Thoracic aorta (tissue), 2 donors: ENCODE measurements at regions not wholly inside any gene's neighbourhood (a gene's known extent, or its start where the extent isn't known, plus 50 kb on each side); places are given as distances from the start of the nearest gene placed in this dataset.
A peak's percentile ranks its signal among the peaks of the same experiment; 100 is the strongest.
"Not testable (repeated sequence)": the region's sequence is repeated elsewhere in the genome, so short reads cannot be mapped to it uniquely, and the experiment has no call there.

ENCODE experiments used
- ATAC-seq: fragments of 150-250 bp; one replicate; pipeline ENCODE4 v1.8.0; 2017; ENCODE audit warnings: low read depth; ENCODE audit not compliant: insufficient number of reproducible peaks, low FRiP score
- DNase-seq: peaks from one replicate; pipeline ENCODE4 v3.0.0-alpha.2; 2020; ENCODE audit warnings: low spot score
- H3K27ac ChIP-seq, 2 donors: fragments of 200-600 bp; sonication (generic); 1 replicate in 1 of 2; 2 replicates in 1 of 2; pipeline ENCODE4 v1.5.1; 2016; ENCODE audit warnings: mild to moderate bottlenecking in 2 of 2, moderate library complexity in 2 of 2
- H3K27me3 ChIP-seq: fragments of 200-600 bp; sonication (generic); replicated peaks from 2 replicates; pipeline ENCODE4 v1.6.0; 2016; ENCODE audit warnings: mild to moderate bottlenecking; ENCODE audit not compliant: insufficient read depth
- H3K36me3 ChIP-seq: fragments of 200-600 bp; sonication (generic); one replicate; pipeline ENCODE4 v1.5.1; 2016
- H3K4me1 ChIP-seq, 2 donors: fragments of 200-600 bp; sonication (generic); 1 replicate in 1 of 2; 2 replicates in 1 of 2; pipeline versions ENCODE4 v1.5.1 to v1.6.0; 2016; ENCODE audit warnings: low read depth in 2 of 2, mild to moderate bottlenecking in 1 of 2; ENCODE audit not compliant: control insufficient read depth in 1 of 2
- H3K4me3 ChIP-seq: fragments of 200-600 bp; sonication (generic); 2 replicates; pipeline ENCODE4 v1.5.1; 2016; ENCODE audit warnings: mild to moderate bottlenecking
- H3K9me3 ChIP-seq: fragments of 200-600 bp; sonication (generic); 2 replicates; pipeline ENCODE4 v1.5.1; 2016
- TF ChIP-seq, protein P1 (sequence below): fragments of 200-600 bp; sonication (generic); IDR thresholded peaks from one replicate; pipeline ENCODE4 v1.5.1; 2019; ENCODE audit warnings: antibody characterized with exemption

DNA sequence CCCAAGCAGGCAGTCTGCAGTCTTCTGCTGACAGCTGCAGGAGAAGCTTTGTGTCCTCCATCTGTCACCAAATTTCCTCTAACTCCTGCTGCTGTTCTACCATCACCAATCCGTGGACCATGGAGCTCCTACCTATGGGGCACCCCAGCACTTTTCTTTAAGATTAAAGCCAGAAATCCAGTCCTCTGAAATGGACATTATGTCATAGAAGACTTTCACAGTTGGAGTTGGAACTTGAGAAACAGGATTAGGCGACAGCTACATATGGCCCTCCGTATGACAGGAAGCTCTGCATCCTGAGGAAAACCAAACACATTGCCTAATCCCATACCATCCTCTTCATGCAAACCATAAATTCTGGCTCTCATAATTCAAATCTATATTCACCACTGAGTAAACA, 470.6 kb upstream of the GALNTL6 start:
- H3K27me3 ChIP-seq = no peaks in the 10 kb centered on the region
- TF ChIP-seq, protein P1, sequence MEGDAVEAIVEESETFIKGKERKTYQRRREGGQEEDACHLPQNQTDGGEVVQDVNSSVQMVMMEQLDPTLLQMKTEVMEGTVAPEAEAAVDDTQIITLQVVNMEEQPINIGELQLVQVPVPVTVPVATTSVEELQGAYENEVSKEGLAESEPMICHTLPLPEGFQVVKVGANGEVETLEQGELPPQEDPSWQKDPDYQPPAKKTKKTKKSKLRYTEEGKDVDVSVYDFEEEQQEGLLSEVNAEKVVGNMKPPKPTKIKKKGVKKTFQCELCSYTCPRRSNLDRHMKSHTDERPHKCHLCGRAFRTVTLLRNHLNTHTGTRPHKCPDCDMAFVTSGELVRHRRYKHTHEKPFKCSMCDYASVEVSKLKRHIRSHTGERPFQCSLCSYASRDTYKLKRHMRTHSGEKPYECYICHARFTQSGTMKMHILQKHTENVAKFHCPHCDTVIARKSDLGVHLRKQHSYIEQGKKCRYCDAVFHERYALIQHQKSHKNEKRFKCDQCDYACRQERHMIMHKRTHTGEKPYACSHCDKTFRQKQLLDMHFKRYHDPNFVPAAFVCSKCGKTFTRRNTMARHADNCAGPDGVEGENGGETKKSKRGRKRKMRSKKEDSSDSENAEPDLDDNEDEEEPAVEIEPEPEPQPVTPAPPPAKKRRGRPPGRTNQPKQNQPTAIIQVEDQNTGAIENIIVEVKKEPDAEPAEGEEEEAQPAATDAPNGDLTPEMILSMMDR = no peak
- H3K4me1 ChIP-seq = no peaks in the 10 kb centered on the region
- DNase-seq (no peak), ATAC-seq (no peak)
- H3K4me3 ChIP-seq = no peak overlapping the region
- no peak overlapping the region for H3K27ac ChIP-seq
- H3K9me3 ChIP-seq = no peaks in the 10 kb centered on the region
- no peaks in the 10 kb centered on the region for H3K36me3 ChIP-seq

DNA sequence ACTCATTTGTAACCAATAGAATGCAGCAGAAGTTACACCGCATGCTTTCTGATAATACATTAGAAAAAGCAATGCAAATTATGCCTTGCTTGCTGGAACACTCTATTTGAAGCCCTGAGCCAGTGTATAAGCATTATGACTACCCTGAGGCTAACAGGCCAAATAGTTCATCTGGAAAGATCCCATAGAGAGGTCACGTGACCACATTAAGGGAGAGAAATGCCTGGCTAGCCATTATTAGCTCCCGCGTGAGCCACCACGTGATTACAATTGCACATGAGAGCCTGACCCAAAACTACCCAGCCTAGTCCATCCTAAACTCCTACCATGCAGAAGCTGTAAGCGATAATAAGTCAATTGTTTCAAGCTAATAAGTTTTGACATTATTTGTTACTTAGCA, 472.9 kb upstream of the GALNTL6 start:
- ATAC-seq = no peak
- TF ChIP-seq, protein P1 = no peak

DNA sequence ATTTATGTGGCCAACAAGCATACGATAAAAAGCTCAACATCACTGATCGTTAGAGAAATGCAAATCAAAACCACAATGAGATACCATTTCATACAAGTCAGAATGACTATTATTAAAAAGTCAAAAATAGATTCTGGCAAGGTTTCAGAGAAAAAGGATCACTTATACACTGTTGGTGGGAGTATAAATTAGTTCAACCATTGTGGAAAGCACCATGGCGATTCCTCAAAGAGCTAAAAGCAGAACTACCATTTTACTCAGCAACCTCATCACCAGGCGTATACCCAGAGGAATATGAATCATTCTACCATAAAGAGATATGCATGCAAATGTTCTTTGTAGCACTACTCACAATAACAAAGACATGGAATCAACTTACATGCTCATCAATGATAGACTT, 478.7 kb upstream of the GALNTL6 start:
- H3K4me3 ChIP-seq = no peak overlapping the region
- ATAC-seq = no peak

More for the DNA sequence above, 472.9 kb upstream of the GALNTL6 start:
- Histone ChIP-seq H3K9me3 (no peaks in the 10 kb centered on the region), H3K27ac (no peak overlapping the region), H3K27me3 (no peaks in the 10 kb centered on the region), H3K4me1 (no peaks in the 10 kb centered on the region), H3K36me3 (no peaks in the 10 kb centered on the region), H3K4me3 (no peak overlapping the region)
- DNase-seq = no peak

DNA sequence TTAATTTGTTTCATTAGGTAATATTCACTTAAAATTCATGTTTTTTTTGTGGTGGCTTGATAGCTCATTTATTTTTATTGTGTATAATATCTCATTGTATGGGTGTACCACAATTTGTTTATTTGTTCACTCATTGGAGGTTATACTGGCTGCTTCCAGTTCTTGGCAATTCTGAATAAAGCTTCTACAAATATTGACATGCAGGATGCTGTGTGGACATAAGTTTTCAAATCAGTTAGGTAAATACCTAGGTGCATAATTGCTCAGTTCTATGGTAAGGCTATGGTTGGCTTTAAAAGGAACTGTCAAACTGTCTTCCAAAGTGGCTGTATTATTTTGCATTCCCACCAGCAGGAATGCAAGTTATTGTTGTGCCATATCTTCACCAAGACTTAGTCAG, 504.5 kb upstream of the GALNTL6 start:
- no peaks in the 10 kb centered on the region for H3K27me3 ChIP-seq
- no peak overlapping the region for H3K4me3 ChIP-seq
- no peaks in the 10 kb centered on the region for H3K4me1 ChIP-seq
- DNase-seq (no peak), ATAC-seq (no peak)
- TF ChIP-seq, protein P1 = no peak
- H3K27ac ChIP-seq = no peak overlapping the region
- no peaks in the 10 kb centered on the region for H3K36me3 ChIP-seq
- H3K9me3 ChIP-seq = no peaks in the 10 kb centered on the region

More for the DNA sequence above, 478.7 kb upstream of the GALNTL6 start:
- no peaks in the 10 kb centered on the region for H3K4me1 ChIP-seq
- no peak for DNase-seq
- TF ChIP-seq, protein P1 = no peak
- H3K9me3 ChIP-seq = peaks cover 6% of the 10 kb centered on the region
- no peaks in the 10 kb centered on the region for H3K36me3 ChIP-seq
- no peaks in the 10 kb centered on the region for H3K27me3 ChIP-seq
- no peak overlapping the region for H3K27ac ChIP-seq

DNA sequence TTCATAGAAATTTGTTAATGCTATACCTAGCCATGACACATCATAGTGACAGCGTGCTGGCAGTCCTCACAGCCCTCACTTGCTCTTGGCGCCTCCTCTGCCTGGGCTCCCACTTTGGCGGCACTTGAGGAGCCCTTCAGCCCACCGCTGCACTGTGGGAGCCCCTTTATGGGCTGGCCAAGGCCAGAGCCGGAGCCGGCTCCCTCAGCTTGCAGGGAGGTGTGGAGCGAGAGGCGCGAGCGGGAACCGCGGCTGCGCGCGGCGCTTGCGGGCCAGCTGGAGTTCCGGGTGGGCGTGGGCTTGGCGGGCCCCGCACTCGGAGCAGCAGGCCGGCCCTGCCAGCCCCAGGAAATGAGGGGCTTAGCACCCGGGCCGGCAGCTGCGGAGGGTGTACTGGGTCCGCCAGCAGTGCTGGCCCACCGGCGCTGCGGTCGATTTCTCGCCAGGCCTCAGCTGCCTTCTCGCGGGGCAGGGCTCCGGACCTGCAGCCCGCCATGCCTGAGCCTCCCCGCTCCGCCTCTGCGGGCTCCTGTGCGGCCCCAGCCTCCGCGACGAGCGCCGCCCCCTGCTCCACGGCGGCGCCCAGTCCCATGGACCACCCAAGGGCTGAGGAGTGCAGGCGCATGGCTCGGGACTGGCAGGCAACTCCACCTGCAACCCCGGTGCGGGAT, 515.0 kb upstream of the GALNTL6 start:
- H3K36me3 ChIP-seq, H3K27me3 ChIP-seq, H3K27ac ChIP-seq, DNase-seq, H3K9me3 ChIP-seq, ATAC-seq: not testable (repeated sequence)
- Histone ChIP-seq H3K4me3 (peak overlapping the region; percentile 41), H3K4me1 (peaks cover 3 to 15% of the 10 kb centered on the region in 2 donors)
